Liver (tissue), 8 donors: ENCODE measurements at regions not wholly inside any gene's neighbourhood (a gene's known extent, or its start where the extent isn't known, plus 50 kb on each side); places are given as distances from the start of the nearest gene placed in this dataset.

Source experiments
- DNase-seq: peaks from one replicate; pipeline ENCODE4 v3.0.0-alpha.2; 2017; ENCODE audit warnings: low spot score
- H3K27ac ChIP-seq, 2 donors: one replicate each; pipeline ENCODE4 v1.7.0; 2013; ENCODE audit warnings: inconsistent platforms in 2 of 2, low read length in 2 of 2, control low read depth in 1 of 2, low read depth in 1 of 2, mild to moderate bottlenecking in 1 of 2
- H3K27me3 ChIP-seq, 4 donors: one replicate each; pipeline versions ENCODE4 v1.6.1 to v1.7.0; 2013; ENCODE audit warnings: low read length in 3 of 4, inconsistent platforms in 1 of 4, mild to moderate bottlenecking in 1 of 4, moderate library complexity in 1 of 4; ENCODE audit not compliant: control insufficient read depth in 4 of 4, insufficient read depth in 4 of 4
- H3K36me3 ChIP-seq, 4 donors: one replicate each; pipeline versions ENCODE4 v1.6.1 to v1.7.0; 2013; ENCODE audit warnings: low read length in 3 of 4, mild to moderate bottlenecking in 3 of 4, low read depth in 1 of 4, moderate library complexity in 1 of 4; ENCODE audit not compliant: control insufficient read depth in 4 of 4, insufficient read depth in 3 of 4
- H3K4me1 ChIP-seq, 4 donors: one replicate each; pipeline versions ENCODE4 v1.6.1 to v1.7.0; 2013; ENCODE audit warnings: low read length in 3 of 4, mild to moderate bottlenecking in 3 of 4, moderate library complexity in 1 of 4; ENCODE audit not compliant: control insufficient read depth in 4 of 4, insufficient read depth in 4 of 4
- H3K4me3 ChIP-seq, 3 donors: one replicate each; pipeline versions ENCODE4 v1.6.1 to v1.7.0; 2013; ENCODE audit warnings: low read length in 3 of 3, control low read depth in 1 of 3, low read depth in 1 of 3, mild to moderate bottlenecking in 1 of 3
- H3K9ac ChIP-seq, 2 donors: one replicate each; pipeline ENCODE4 v1.7.0; 2013; ENCODE audit warnings: low read length in 2 of 2, mild to moderate bottlenecking in 2 of 2, moderate library complexity in 2 of 2, control low read depth in 1 of 2, low read depth in 1 of 2
- H3K9me3 ChIP-seq, 4 donors: one replicate each; pipeline versions ENCODE4 v1.6.1 to v1.7.0; 2013; ENCODE audit warnings: low read length in 3 of 4; ENCODE audit not compliant: control insufficient read depth in 4 of 4
- ATF3 ChIP-seq: IDR thresholded peaks from 2 replicates; pipeline ENCODE4 v1.6.1; 2016; ENCODE audit warnings: antibody characterized with exemption
- CTCF ChIP-seq: fragments of 150-350 bp; IDR thresholded peaks from 2 replicates; pipeline ENCODE4 v1.5.1; 2017; ENCODE audit warnings: improper control_type of control experiment, low read depth, low read length; ENCODE audit not compliant: missing input control
- EGR1 ChIP-seq, 2 donors: IDR thresholded peaks; 2 replicates each; pipeline ENCODE4 v1.6.1; 2016 to 2018; ENCODE audit warnings: antibody characterized with exemption in 2 of 2, low read depth in 2 of 2
- GABPA ChIP-seq, 2 donors: IDR thresholded peaks in 1 of 2; conservative IDR thresholded peaks in 1 of 2; 2 replicates each; pipeline ENCODE4 v1.6.1; 2016; ENCODE audit warnings: antibody characterized with exemption in 2 of 2, mild to moderate bottlenecking in 1 of 2, moderate library complexity in 1 of 2
- HNF4A ChIP-seq, 2 donors: conservative IDR thresholded peaks; 2 replicates each; pipeline ENCODE4 v1.6.1; 2016; ENCODE audit warnings: antibody characterized with exemption in 2 of 2, mild to moderate bottlenecking in 2 of 2
- HNF4G ChIP-seq: IDR thresholded peaks from 2 replicates; pipeline ENCODE4 v1.6.1; 2016; ENCODE audit warnings: antibody characterized with exemption
- NR2F2 ChIP-seq: IDR thresholded peaks from 2 replicates; pipeline ENCODE4 v1.6.1; 2016; ENCODE audit warnings: antibody characterized with exemption
- RAD21 ChIP-seq, 2 donors: IDR thresholded peaks; 2 replicates each; pipeline ENCODE4 v1.6.1; 2016; ENCODE audit warnings: antibody characterized with exemption in 2 of 2, mild to moderate bottlenecking in 2 of 2
- REST ChIP-seq: IDR thresholded peaks from 2 replicates; pipeline ENCODE4 v1.6.1; 2016; ENCODE audit warnings: antibody characterized with exemption, mild to moderate bottlenecking
- RXRA ChIP-seq, 2 donors: IDR thresholded peaks; 2 replicates each; pipeline ENCODE4 v1.6.1; 2017 to 2018; ENCODE audit warnings: antibody characterized with exemption in 2 of 2, mild to moderate bottlenecking in 1 of 2
- SP1 ChIP-seq: IDR thresholded peaks from 2 replicates; pipeline ENCODE4 v1.6.1; 2018; ENCODE audit warnings: antibody characterized with exemption, mild to moderate bottlenecking
- TAF1 ChIP-seq: conservative IDR thresholded peaks from 2 replicates; pipeline ENCODE4 v1.6.1; 2016; ENCODE audit warnings: antibody characterized with exemption, mild to moderate bottlenecking
- YY1 ChIP-seq: IDR thresholded peaks from 2 replicates; pipeline ENCODE4 v1.6.1; 2016; ENCODE audit warnings: antibody characterized with exemption, mild to moderate bottlenecking
- WGBS: extraction: QIAGEN DNeasy Blood & Tissue Kit; methylation state at CpG from one replicate; pipeline ENCODE4 v1.1.7; 2013; 5-methylcytosine and 5-hydroxymethylcytosine counted together
- donor health status: healthy.
- donor health status: healthy.
- donor health status: healthy.
- donor health status: healthy.
- donor health status: healthy.

GRCh38 chr2:38499548-38500282, 103.0 kb downstream of the HNRNPLL start:
- DNase-seq: no peak
- H3K4me3 ChIP-seq: no peak overlapping the region
- no peak for TF ChIP-seq RXRA (IDR thresholded peaks at IDR 0.05)
- no peak overlapping the region for H3K9ac ChIP-seq
- H3K36me3 ChIP-seq: no peaks in the 10 kb centered on the region
- H3K27ac ChIP-seq: no peak overlapping the region
- H3K9me3 ChIP-seq: no peaks in the 10 kb centered on the region
- 91% methylated on average over 9 of the region's 9 CpGs for WGBS
- peaks cover 2 to 17% (median 13%) of the 10 kb centered on the region in 4 donors for H3K4me1 ChIP-seq
- no peaks in the 10 kb centered on the region for H3K27me3 ChIP-seq

- Histone ChIP-seq H3K36me3 (no peaks in the 10 kb centered on the region), H3K27ac (no peak overlapping the region), H3K4me3 (no peak overlapping the region), H3K27me3 (no peaks in the 10 kb centered on the region), H3K9ac (no peak overlapping the region), H3K4me1 (peaks cover 2 to 17% (median 13%) of the 10 kb centered on the region in 4 donors), H3K9me3 (no peaks in the 10 kb centered on the region)
- no peak for TF ChIP-seq HNF4G
- TF ChIP-seq NR2F2: no peak
- TF ChIP-seq REST: no peak
- no peak for TF ChIP-seq HNF4A (conservative IDR thresholded peaks at IDR 0.05)
- no peak for TF ChIP-seq SP1
- no peak for TF ChIP-seq CTCF
- no peak for TF ChIP-seq YY1
- no peak for TF ChIP-seq RXRA (IDR thresholded peaks at IDR 0.05)
- TF ChIP-seq RAD21 (IDR thresholded peaks at IDR 0.05): no peak
- no peak for TF ChIP-seq TAF1
- no peak for TF ChIP-seq ATF3
- TF ChIP-seq GABPA (IDR thresholded peaks at IDR 0.05 in 1 of 2, conservative IDR thresholded peaks at IDR 0.05 in 1 of 2): no peak
- no peak for TF ChIP-seq EGR1 (IDR thresholded peaks at IDR 0.05; ENCODE audit: low read depth in 2 of 2)
- no peak for DNase-seq
- 89% methylated on average over 3 of the region's 3 CpGs for WGBS
Observed at GRCh38 chr2:38498045-38498481, 104.7 kb downstream of the HNRNPLL start.
